ENCODE measurements at regions not wholly inside any gene's neighbourhood (a gene's known extent, or its start where the extent isn't known, plus 50 kb on each side); places are given as distances from the start of the nearest gene placed in this dataset.

DNA sequence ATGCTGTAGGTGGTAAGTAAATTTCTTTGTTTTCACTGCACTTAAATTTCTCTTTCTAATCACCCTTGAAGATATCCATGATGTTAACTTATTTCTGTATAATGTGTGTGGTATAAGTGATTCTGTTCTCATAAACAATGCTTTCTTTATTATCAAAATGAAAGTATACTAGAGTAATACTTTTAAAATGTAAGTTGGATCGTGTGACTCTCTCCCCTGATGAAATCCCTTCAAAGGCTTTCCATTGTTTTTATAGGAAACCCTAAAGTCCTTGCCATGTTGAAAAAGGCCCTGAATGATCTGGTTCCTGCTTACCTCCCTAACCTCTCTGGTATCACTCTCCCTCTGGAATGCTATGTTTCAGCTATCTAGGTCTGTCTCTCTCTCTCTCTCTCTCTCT lies 191.1 kb upstream of the LHX8 start:
- TF ChIP-seq, protein P1, sequence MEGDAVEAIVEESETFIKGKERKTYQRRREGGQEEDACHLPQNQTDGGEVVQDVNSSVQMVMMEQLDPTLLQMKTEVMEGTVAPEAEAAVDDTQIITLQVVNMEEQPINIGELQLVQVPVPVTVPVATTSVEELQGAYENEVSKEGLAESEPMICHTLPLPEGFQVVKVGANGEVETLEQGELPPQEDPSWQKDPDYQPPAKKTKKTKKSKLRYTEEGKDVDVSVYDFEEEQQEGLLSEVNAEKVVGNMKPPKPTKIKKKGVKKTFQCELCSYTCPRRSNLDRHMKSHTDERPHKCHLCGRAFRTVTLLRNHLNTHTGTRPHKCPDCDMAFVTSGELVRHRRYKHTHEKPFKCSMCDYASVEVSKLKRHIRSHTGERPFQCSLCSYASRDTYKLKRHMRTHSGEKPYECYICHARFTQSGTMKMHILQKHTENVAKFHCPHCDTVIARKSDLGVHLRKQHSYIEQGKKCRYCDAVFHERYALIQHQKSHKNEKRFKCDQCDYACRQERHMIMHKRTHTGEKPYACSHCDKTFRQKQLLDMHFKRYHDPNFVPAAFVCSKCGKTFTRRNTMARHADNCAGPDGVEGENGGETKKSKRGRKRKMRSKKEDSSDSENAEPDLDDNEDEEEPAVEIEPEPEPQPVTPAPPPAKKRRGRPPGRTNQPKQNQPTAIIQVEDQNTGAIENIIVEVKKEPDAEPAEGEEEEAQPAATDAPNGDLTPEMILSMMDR (IDR thresholded peaks at IDR 0.05; ENCODE audit: insufficient read depth, low read length), result no peak
- TF ChIP-seq POLR2AphosphoS5 (IDR thresholded peaks at IDR 0.05; ENCODE audit: low read depth) (no peak), SPI1 (IDR thresholded peaks at IDR 0.05; ENCODE audit: borderline replicate concordance, low read depth) (no peak)

Data from HL-60 (cell line).